CD4-positive, alpha-beta memory T cell (primary cell): ENCODE measurements at regions not wholly inside any gene's neighbourhood (a gene's known extent, or its start where the extent isn't known, plus 50 kb on each side); places are given as distances from the start of the nearest gene placed in this dataset.

Source experiments
- CTCF ChIA-PET: fragments of 350-600 bp; sonication (Branson Sonifier 250); formaldehyde crosslinking; loops from one replicate; lab custom pipeline; 2021; ENCODE audit warnings: inconsistent platforms; ENCODE audit not compliant: partially characterized antibody; lab: Charles Lee
- POLR2A ChIA-PET: fragments of 350-600 bp; sonication (Branson Sonifier 250); formaldehyde crosslinking; loops from one replicate; lab custom pipeline; 2021; ENCODE audit not compliant: partially characterized antibody; lab: Charles Lee
- DNase-seq, 5 donors: peaks; one replicate each; pipeline versions ENCODE4 v3.0.0 to v3.0.0-alpha.2; 2020 to 2022; ENCODE audit warnings: mixed read lengths in 1 of 5
- H3K27ac ChIP-seq: one replicate; pipeline ENCODE4 v1.7.0; 2013; ENCODE audit warnings: low read depth, low read length
- H3K27me3 ChIP-seq: 2 replicates; pipeline ENCODE4 v1.7.0; 2013; ENCODE audit warnings: mild to moderate bottlenecking, low read length, moderate library complexity; ENCODE audit not compliant: insufficient read depth
- H3K36me3 ChIP-seq: 2 replicates; pipeline ENCODE4 v1.7.0; 2013; ENCODE audit warnings: mild to moderate bottlenecking, low read length, moderate library complexity; ENCODE audit not compliant: insufficient read depth
- H3K4me1 ChIP-seq: 2 replicates; pipeline ENCODE4 v1.7.0; 2013; ENCODE audit warnings: mild to moderate bottlenecking, low read length, moderate library complexity; ENCODE audit not compliant: insufficient read depth
- H3K4me3 ChIP-seq, 2 donors: one replicate each; pipeline ENCODE4 v1.7.0; 2013; ENCODE audit warnings: low read length in 2 of 2, mild to moderate bottlenecking in 1 of 2
- H3K9me3 ChIP-seq, 2 donors: one replicate each; pipeline ENCODE4 v1.7.0; 2013; ENCODE audit warnings: low read length in 2 of 2, control low read depth in 1 of 2; ENCODE audit not compliant: control insufficient read depth in 1 of 2
- H3K27ac Mint-ChIP-seq, 7 donors: one replicate each; pipeline ENCODE4 v1.8.0; 2020 to 2021; ENCODE audit warnings: mixed read lengths in 7 of 7, mild to moderate bottlenecking in 6 of 7, inconsistent platforms in 3 of 7, moderate library complexity in 3 of 7
- H3K27me3 Mint-ChIP-seq, 2 donors: one replicate each; pipeline ENCODE4 v1.8.0; 2020 to 2021; ENCODE audit warnings: mixed read lengths in 2 of 2
- H3K36me3 Mint-ChIP-seq, 2 donors: one replicate each; pipeline ENCODE4 v1.8.0; 2020 to 2021; ENCODE audit warnings: mixed read lengths in 2 of 2, inconsistent platforms in 1 of 2, mild to moderate bottlenecking in 1 of 2
- H3K4me1 Mint-ChIP-seq, 4 donors: one replicate each; pipeline ENCODE4 v1.8.0; 2020 to 2021; ENCODE audit warnings: mixed read lengths in 4 of 4, mild to moderate bottlenecking in 1 of 4
- H3K4me3 Mint-ChIP-seq, 8 donors: one replicate each; pipeline ENCODE4 v1.8.0; 2020 to 2021; ENCODE audit warnings: mixed read lengths in 8 of 8, mild to moderate bottlenecking in 7 of 8, moderate library complexity in 6 of 8, inconsistent platforms in 3 of 8
- H3K9me3 Mint-ChIP-seq, 8 donors: one replicate each; pipeline ENCODE4 v1.8.0; 2020 to 2021; ENCODE audit warnings: mixed read lengths in 8 of 8, mild to moderate bottlenecking in 5 of 8, inconsistent platforms in 3 of 8, moderate library complexity in 1 of 8
- intact Hi-C: fragments of 100-400 bp; cut with micrococcal nuclease; formaldehyde crosslinking; loops from one replicate; pipeline ENCODE4 v1.15.1; 2023

- no peaks in the 10 kb centered on the region for H3K36me3 ChIP-seq
- H3K27ac ChIP-seq: no peak overlapping the region
- ChIA-PET CTCF (interaction anchor here (1.2 kb wide), 1 partner anchor 14 kb away, joined by 3 read pairs; no protein-coding TSS in a partner anchor), POLR2A (no interaction called here)
- H3K27ac Mint-ChIP-seq: no peak overlapping the region
- H3K4me1 ChIP-seq: no peaks in the 10 kb centered on the region
- no peaks in the 10 kb centered on the region for H3K9me3 ChIP-seq
- no peaks in the 10 kb centered on the region for H3K27me3 Mint-ChIP-seq
- H3K9me3 Mint-ChIP-seq: no peaks in the 10 kb centered on the region
- intact Hi-C loops: no loop called here
- H3K4me3 Mint-ChIP-seq: no peak overlapping the region
- no peak for DNase-seq
- no peaks in the 10 kb centered on the region for H3K36me3 Mint-ChIP-seq
- H3K27me3 ChIP-seq: no peaks in the 10 kb centered on the region
- H3K4me3 ChIP-seq: no peak overlapping the region
- H3K4me1 Mint-ChIP-seq: peaks cover 0 to 2% (median 0%) of the 10 kb centered on the region in 4 donors
Measured at GRCh38 chr7:17075601-17076255, 193.9 kb upstream of the AGR3 start.

- no peaks in the 10 kb centered on the region for H3K4me1 Mint-ChIP-seq
- no peak overlapping the region for H3K4me3 ChIP-seq
- no peak overlapping the region for H3K27ac Mint-ChIP-seq
- no peaks in the 10 kb centered on the region for H3K36me3 ChIP-seq
- intact Hi-C loops: no loop called here
- CTCF ChIA-PET: no interaction called here
- H3K36me3 Mint-ChIP-seq: no peaks in the 10 kb centered on the region
- POLR2A ChIA-PET: no interaction called here
- no peaks in the 10 kb centered on the region for H3K27me3 ChIP-seq
- no peaks in the 10 kb centered on the region for H3K9me3 ChIP-seq
- no peaks in the 10 kb centered on the region for H3K27me3 Mint-ChIP-seq
- no peaks in the 10 kb centered on the region for H3K4me1 ChIP-seq
- DNase-seq: no peak
- H3K9me3 Mint-ChIP-seq: peaks cover 0 to 3% (median 0%) of the 10 kb centered on the region in 8 donors
- no peak overlapping the region for H3K4me3 Mint-ChIP-seq
- no peak overlapping the region for H3K27ac ChIP-seq
Measured at GRCh38 chr7:17078298-17078697, 196.5 kb upstream of the AGR3 start.

DNA sequence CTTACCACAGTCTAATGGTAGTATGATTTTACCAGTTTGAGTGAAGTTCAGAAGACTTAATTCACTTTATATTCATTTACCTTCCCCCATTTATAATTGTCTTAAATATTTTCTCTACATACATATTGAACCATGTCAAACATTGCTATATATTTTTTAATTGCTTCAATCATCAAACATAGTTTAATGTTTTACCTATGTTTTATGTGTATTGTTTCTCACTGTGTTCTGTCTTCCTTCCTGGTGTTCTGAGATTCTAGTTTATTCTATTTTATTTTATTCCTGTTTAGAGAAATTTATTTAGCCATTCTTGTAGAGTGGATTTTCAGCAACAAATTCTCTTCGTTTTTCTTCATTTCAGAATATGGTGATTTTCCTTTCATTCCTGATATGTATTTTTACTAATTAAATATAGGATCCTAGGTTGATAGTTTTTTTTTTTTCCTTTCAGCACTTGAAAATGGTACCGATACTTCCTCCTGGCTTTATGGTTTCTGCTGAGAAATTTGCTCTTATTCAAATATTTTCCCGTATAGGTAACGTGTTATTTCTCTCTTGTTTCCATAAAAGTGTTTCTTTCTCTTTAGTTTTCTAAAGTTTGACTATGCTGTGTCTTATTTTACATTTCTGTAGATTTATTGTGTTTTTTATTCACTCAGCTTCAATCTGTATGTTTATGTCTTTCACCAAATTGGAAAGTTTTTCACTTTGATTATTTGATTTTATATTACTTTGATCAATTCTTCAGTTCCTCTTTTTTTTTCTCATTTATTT is 201.8 kb upstream of the AGR3 start:
- H3K9me3 Mint-ChIP-seq: peaks cover 0 to 5% (median 0%) of the 10 kb centered on the region in 8 donors
- DNase-seq: no peak
- no peaks in the 10 kb centered on the region for H3K4me1 Mint-ChIP-seq
- no peaks in the 10 kb centered on the region for H3K36me3 ChIP-seq
- no peaks in the 10 kb centered on the region for H3K27me3 Mint-ChIP-seq
- H3K4me3 Mint-ChIP-seq: no peak overlapping the region
- H3K9me3 ChIP-seq: no peaks in the 10 kb centered on the region
- H3K27ac Mint-ChIP-seq: no peak overlapping the region
- CTCF ChIA-PET: no interaction called here
- H3K4me1 ChIP-seq: no peaks in the 10 kb centered on the region
- POLR2A ChIA-PET: no interaction called here
- intact Hi-C loops: no loop called here
- H3K4me3 ChIP-seq: no peak overlapping the region
- H3K27me3 ChIP-seq: no peaks in the 10 kb centered on the region
- H3K27ac ChIP-seq: no peak overlapping the region
- peaks cover 0 to 4% of the 10 kb centered on the region in 2 donors for H3K36me3 Mint-ChIP-seq

- peaks cover 0 to 5% (median 0%) of the 10 kb centered on the region in 8 donors for H3K9me3 Mint-ChIP-seq
Measured at GRCh38 chr7:17084166-17084475, 202.3 kb upstream of the AGR3 start.

GRCh38 chr7:17085186-17085585 is 203.4 kb upstream of the AGR3 start:
- Histone ChIP-seq H3K4me3 (no peak overlapping the region), H3K27ac (no peak overlapping the region), H3K36me3 (no peaks in the 10 kb centered on the region), H3K27me3 (no peaks in the 10 kb centered on the region), H3K9me3 (no peaks in the 10 kb centered on the region), H3K4me1 (no peaks in the 10 kb centered on the region)
- H3K4me1 Mint-ChIP-seq: no peaks in the 10 kb centered on the region
- H3K9me3 Mint-ChIP-seq: peaks cover 0 to 5% (median 0%) of the 10 kb centered on the region in 8 donors
- H3K27ac Mint-ChIP-seq: no peak overlapping the region
- intact Hi-C loops: no loop called here
- no peak for DNase-seq
- H3K36me3 Mint-ChIP-seq: peaks cover 0 to 4% of the 10 kb centered on the region in 2 donors
- no peaks in the 10 kb centered on the region for H3K27me3 Mint-ChIP-seq
- CTCF ChIA-PET: interaction anchor here (1.0 kb wide), 1 partner anchor 11 kb away, joined by 3 read pairs; no protein-coding TSS in a partner anchor
- POLR2A ChIA-PET: no interaction called here
- H3K4me3 Mint-ChIP-seq: no peak overlapping the region

More at GRCh38 chr7:17084166-17084475, 202.3 kb upstream of the AGR3 start:
- no peak overlapping the region for H3K4me3 Mint-ChIP-seq
- H3K27me3 Mint-ChIP-seq: no peaks in the 10 kb centered on the region
- Histone ChIP-seq H3K27ac (no peak overlapping the region), H3K27me3 (no peaks in the 10 kb centered on the region), H3K4me1 (no peaks in the 10 kb centered on the region), H3K9me3 (no peaks in the 10 kb centered on the region), H3K36me3 (no peaks in the 10 kb centered on the region), H3K4me3 (no peak overlapping the region)
- H3K27ac Mint-ChIP-seq: no peak overlapping the region
- POLR2A ChIA-PET: no interaction called here
- H3K4me1 Mint-ChIP-seq: no peaks in the 10 kb centered on the region
- intact Hi-C loops: no loop called here
- no peak for DNase-seq
- peaks cover 0 to 4% of the 10 kb centered on the region in 2 donors for H3K36me3 Mint-ChIP-seq
- CTCF ChIA-PET: no interaction called here

- POLR2A ChIA-PET: no interaction called here
- Mint-ChIP-seq H3K27me3 (no peaks in the 10 kb centered on the region), H3K4me3 (no peak overlapping the region), H3K27ac (no peak overlapping the region), H3K36me3 (peaks cover 0 to 4% of the 10 kb centered on the region in 2 donors), H3K9me3 (peaks cover 0 to 5% (median 0%) of the 10 kb centered on the region in 8 donors), H3K4me1 (no peaks in the 10 kb centered on the region)
- Histone ChIP-seq H3K4me3 (no peak overlapping the region), H3K36me3 (no peaks in the 10 kb centered on the region), H3K4me1 (no peaks in the 10 kb centered on the region), H3K9me3 (no peaks in the 10 kb centered on the region), H3K27me3 (no peaks in the 10 kb centered on the region), H3K27ac (no peak overlapping the region)
- intact Hi-C loops: no loop called here
- CTCF ChIA-PET: no interaction called here
- DNase-seq: no peak
Measured at GRCh38 chr7:17086403-17086802, 204.6 kb upstream of the AGR3 start.

DNA sequence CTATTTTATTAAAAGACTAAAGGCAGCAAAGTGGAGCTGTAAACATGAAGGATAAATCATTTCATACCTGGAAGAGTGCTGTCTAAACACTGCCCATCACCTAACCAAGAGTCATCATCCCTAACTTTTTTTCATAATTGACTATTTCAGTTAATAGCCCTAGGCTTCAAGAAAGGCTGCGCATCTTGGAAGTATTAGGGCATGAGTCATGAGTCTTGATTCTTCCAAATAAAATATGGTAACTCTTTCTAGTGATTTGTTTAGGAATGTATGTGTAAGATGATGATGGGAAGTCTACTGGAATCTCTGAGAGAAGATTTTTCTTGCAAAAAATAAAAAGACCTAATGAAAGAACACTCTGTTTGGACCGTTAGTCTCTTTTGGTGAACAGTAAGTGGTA is 207.7 kb upstream of the AHR start:
- H3K4me1 ChIP-seq: no peaks in the 10 kb centered on the region
- POLR2A ChIA-PET: no interaction called here
- CTCF ChIA-PET: no interaction called here
- Mint-ChIP-seq H3K36me3 (peaks cover 0 to 4% of the 10 kb centered on the region in 2 donors), H3K27ac (no peak overlapping the region), H3K9me3 (peaks cover 0 to 1% (median 0%) of the 10 kb centered on the region in 8 donors), H3K4me3 (no peak overlapping the region), H3K27me3 (no peaks in the 10 kb centered on the region), H3K4me1 (no peaks in the 10 kb centered on the region)
- no peaks in the 10 kb centered on the region for H3K9me3 ChIP-seq
- no peak overlapping the region for H3K4me3 ChIP-seq
- no peaks in the 10 kb centered on the region for H3K27me3 ChIP-seq
- H3K36me3 ChIP-seq: no peaks in the 10 kb centered on the region
- intact Hi-C loops: no loop called here
- no peak for DNase-seq
- no peak overlapping the region for H3K27ac ChIP-seq
